ENCODE measurements at regions not wholly inside any gene's neighbourhood (a gene's known extent, or its start where the extent isn't known, plus 50 kb on each side); places are given as distances from the start of the nearest gene placed in this dataset.
A peak's percentile ranks its signal among the peaks of the same experiment; 100 is the strongest.

- no peak overlapping the region for H3K4me3 ChIP-seq (ENCODE audit: low read depth, low read length)
- no peak for TF ChIP-seq CTCF (IDR thresholded peaks at IDR 0.05; ENCODE audit: insufficient read depth, low read depth, low read length)
- no peak for DNase-seq (ENCODE audit: low read depth)
Observed at GRCh38 chr3:187919544-187919943, 174.3 kb upstream of the BCL6 start.

GRCh38 chr3:187920030-187920429 is 174.8 kb upstream of the BCL6 start:
- DNase-seq (ENCODE audit: low read depth), result peak; percentile 56
- no peak overlapping the region for H3K4me3 ChIP-seq (ENCODE audit: low read depth, low read length)
- TF ChIP-seq CTCF (IDR thresholded peaks at IDR 0.05; ENCODE audit: insufficient read depth, low read depth, low read length), result no peak

- TF ChIP-seq CTCF (IDR thresholded peaks at IDR 0.05; ENCODE audit: insufficient read depth, low read depth, low read length), result no peak
- no peak overlapping the region for H3K4me3 ChIP-seq (ENCODE audit: low read depth, low read length)
- peak; percentile 83 for DNase-seq (ENCODE audit: low read depth)
Observed at GRCh38 chr3:187920913-187921312, 175.6 kb upstream of the BCL6 start.

GRCh38 chr3:187921391-187922074 is 176.3 kb upstream of the BCL6 start:
- DNase-seq (ENCODE audit: low read depth), result no peak
- no peak for TF ChIP-seq CTCF (IDR thresholded peaks at IDR 0.05; ENCODE audit: insufficient read depth, low read depth, low read length)
- H3K4me3 ChIP-seq (ENCODE audit: low read depth, low read length), result no peak overlapping the region

- no peak for TF ChIP-seq CTCF (IDR thresholded peaks at IDR 0.05; ENCODE audit: insufficient read depth, low read depth, low read length)
- DNase-seq (ENCODE audit: low read depth), result no peak
- no peak overlapping the region for H3K4me3 ChIP-seq (ENCODE audit: low read depth, low read length)
Observed at GRCh38 chr3:187922704-187923416, 177.6 kb upstream of the BCL6 start.

GRCh38 chr3:187924651-187925050 is 179.4 kb upstream of the BCL6 start:
- TF ChIP-seq CTCF (IDR thresholded peaks at IDR 0.05; ENCODE audit: insufficient read depth, low read depth, low read length), result no peak
- no peak for DNase-seq (ENCODE audit: low read depth)
- no peak overlapping the region for H3K4me3 ChIP-seq (ENCODE audit: low read depth, low read length)

Measured in fibroblast of villous mesenchyme (primary cell).